Transverse colon (tissue), 3 donors: ENCODE measurements at regions not wholly inside any gene's neighbourhood (a gene's known extent, or its start where the extent isn't known, plus 50 kb on each side); places are given as distances from the start of the nearest gene placed in this dataset.
"Not testable (repeated sequence)": the region's sequence is repeated elsewhere in the genome, so short reads cannot be mapped to it uniquely, and the experiment has no call there.

Experiments used
- CTCF ChIP-seq, 5 experiments: fragments of 200-600 bp in 3 of 5; fragments of 450-650 bp in 2 of 5; sonication (generic) in 3 of 5; IDR thresholded peaks; 1 replicate in 2 of 5; 2 replicates in 3 of 5; pipeline ENCODE4 v1.5.1; 2016 to 2017; ENCODE audit warnings: antibody characterized with exemption in 5 of 5, inconsistent platforms in 3 of 5, mild to moderate bottlenecking in 2 of 5, moderate library complexity in 1 of 5
- POLR2A ChIP-seq: fragments of 450-650 bp; IDR thresholded peaks from one replicate; pipeline ENCODE4 v1.6.1; 2016; ENCODE audit warnings: antibody characterized with exemption, mild to moderate bottlenecking, moderate library complexity

DNA sequence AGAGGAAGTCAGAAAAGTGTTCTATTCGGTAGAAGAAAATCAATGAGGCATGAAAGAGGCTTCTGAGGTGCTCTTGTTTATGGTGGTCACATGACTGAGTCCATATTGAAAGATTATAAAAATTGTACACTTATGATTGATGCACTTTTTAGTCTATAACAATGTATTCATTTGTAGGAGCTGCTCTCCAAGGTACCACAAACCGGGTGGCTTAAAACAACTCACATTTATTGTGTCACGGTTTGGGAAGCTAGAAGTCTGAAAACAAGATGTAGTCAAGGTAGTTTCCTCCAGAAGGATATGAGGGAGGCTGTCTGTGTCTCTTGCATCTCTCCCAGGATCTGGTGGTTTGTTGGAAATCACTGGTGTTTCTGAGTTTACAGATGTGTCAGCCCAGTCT is 86.6 kb upstream of the NIPA1 start:
- TF ChIP-seq CTCF (IDR thresholded peaks at IDR 0.05); POLR2A: not testable (repeated sequence)
